Astrocyte of the spinal cord (primary cell): ENCODE measurements at regions not wholly inside any gene's neighbourhood (a gene's known extent, or its start where the extent isn't known, plus 50 kb on each side); places are given as distances from the start of the nearest gene placed in this dataset.

Source experiments
- DNase-seq: peaks from one replicate; pipeline ENCODE4 v3.0.0; 2011; ENCODE audit warnings: low read depth, low spot score
- H3K4me3 ChIP-seq: 2 replicates; pipeline ENCODE4 v1.5.1; 2011; ENCODE audit warnings: low read depth, mild to moderate bottlenecking, low read length, moderate library complexity
- CTCF ChIP-seq: IDR thresholded peaks from 2 replicates; pipeline ENCODE4 v1.5.1; 2012; ENCODE audit warnings: low read depth, mild to moderate bottlenecking, low read length, inconsistent platforms
- in situ Hi-C: cut with HindIII; loops from 2 replicates; pipeline ENCODE4 v1.10.0; 2017; ENCODE audit warnings: low sequenced_read_pairs

GRCh38 chr3:27544372-27544865 lies 60.2 kb upstream of the SLC4A7 start:
- DNase-seq = peak; percentile 52
- no peak for TF ChIP-seq CTCF
- in situ Hi-C loops = no loop called here
- no peak overlapping the region for H3K4me3 ChIP-seq

- H3K4me3 ChIP-seq = no peak overlapping the region
- DNase-seq = no peak
- no peak for TF ChIP-seq CTCF
- in situ Hi-C loops = no loop called here
Measured at GRCh38 chr3:27542476-27542875, 58.3 kb upstream of the SLC4A7 start.

GRCh38 chr3:27540231-27540630 lies 56.0 kb upstream of the SLC4A7 start:
- in situ Hi-C loops = no loop called here
- no peak for TF ChIP-seq CTCF
- no peak for DNase-seq
- no peak overlapping the region for H3K4me3 ChIP-seq

- no peak overlapping the region for H3K4me3 ChIP-seq
- DNase-seq = no peak
- in situ Hi-C loops = no loop called here
- no peak for TF ChIP-seq CTCF
Measured at GRCh38 chr3:27536491-27536890, 52.3 kb upstream of the SLC4A7 start.

GRCh38 chr3:27535809-27536392 lies 51.7 kb upstream of the SLC4A7 start:
- peak; percentile 49 for DNase-seq
- in situ Hi-C loops = no loop called here

GRCh38 chr3:27533718-27534573 lies 49.8 kb upstream of the SLC4A7 start:
- in situ Hi-C loops = no loop called here
- H3K4me3 ChIP-seq = no peak overlapping the region
- peak; percentile 99 for DNase-seq
- peak; percentile 59 for TF ChIP-seq CTCF

More at GRCh38 chr3:27535809-27536392, 51.7 kb upstream of the SLC4A7 start:
- no peak overlapping the region for H3K4me3 ChIP-seq
- TF ChIP-seq CTCF = no peak
